ENCODE measurements at regions not wholly inside any gene's neighbourhood (a gene's known extent, or its start where the extent isn't known, plus 50 kb on each side); places are given as distances from the start of the nearest gene placed in this dataset.

GRCh38 chr6:74914888-74915287 lies 291.0 kb downstream of the COL12A1 start:
- no peak for TF ChIP-seq POLR2AphosphoS5 (IDR thresholded peaks at IDR 0.05; ENCODE audit: insufficient read depth in 1 of 2, low read depth in 1 of 2)
- TF ChIP-seq POLR2A (IDR thresholded peaks at IDR 0.05), result no peak
- TF ChIP-seq CTCF (IDR thresholded peaks at IDR 0.05), result no peak

GRCh38 chr6:74912234-74912633 lies 293.6 kb downstream of the COL12A1 start:
- intact Hi-C loops (cut with DNase I), result no loop called here
- Histone ChIP-seq H3K27ac (no peak overlapping the region), H3K9me3 (no peaks in the 10 kb centered on the region), H3K36me3 (no peaks in the 10 kb centered on the region), H3K4me3 (no peak overlapping the region), H3K27me3 (no peaks in the 10 kb centered on the region), H3K4me1 (no peaks in the 10 kb centered on the region)
- no peak for TF ChIP-seq POLR2A (IDR thresholded peaks at IDR 0.05)
- no peak for TF ChIP-seq CTCF (IDR thresholded peaks at IDR 0.05)
- TF ChIP-seq POLR2AphosphoS5 (IDR thresholded peaks at IDR 0.05; ENCODE audit: insufficient read depth in 1 of 2, low read depth in 1 of 2), result no peak
- DNase-seq (ENCODE audit: extremely low spot score in 2 of 2), result no peak

More at GRCh38 chr6:74914888-74915287, 291.0 kb downstream of the COL12A1 start:
- Histone ChIP-seq H3K27ac (no peak overlapping the region), H3K9me3 (no peaks in the 10 kb centered on the region), H3K36me3 (no peaks in the 10 kb centered on the region), H3K4me1 (no peaks in the 10 kb centered on the region), H3K27me3 (no peaks in the 10 kb centered on the region), H3K4me3 (no peak overlapping the region)
- DNase-seq (ENCODE audit: extremely low spot score in 2 of 2), result no peak
- intact Hi-C loops (cut with DNase I), result no loop called here

- DNase-seq (ENCODE audit: extremely low spot score in 2 of 2), result no peak
- intact Hi-C loops (cut with DNase I), result no loop called here
- no peak overlapping the region for H3K4me3 ChIP-seq
- no peaks in the 10 kb centered on the region for H3K4me1 ChIP-seq
- H3K9me3 ChIP-seq, result no peaks in the 10 kb centered on the region
- H3K36me3 ChIP-seq, result no peaks in the 10 kb centered on the region
- TF ChIP-seq CTCF (IDR thresholded peaks at IDR 0.05) (no peak), POLR2A (IDR thresholded peaks at IDR 0.05) (no peak), POLR2AphosphoS5 (IDR thresholded peaks at IDR 0.05; ENCODE audit: insufficient read depth in 1 of 2, low read depth in 1 of 2) (no peak)
- H3K27me3 ChIP-seq, result no peaks in the 10 kb centered on the region
- no peak overlapping the region for H3K27ac ChIP-seq
These were observed 303.0 kb downstream of the COL12A1 start for GRCh38 chr6:74902846-74903245.

GRCh38 chr6:74902089-74902488 lies 303.8 kb downstream of the COL12A1 start:
- no peak for TF ChIP-seq CTCF (IDR thresholded peaks at IDR 0.05)
- TF ChIP-seq POLR2AphosphoS5 (IDR thresholded peaks at IDR 0.05; ENCODE audit: insufficient read depth in 1 of 2, low read depth in 1 of 2), result no peak
- no peak for TF ChIP-seq POLR2A (IDR thresholded peaks at IDR 0.05)
- intact Hi-C loops (cut with DNase I), result no loop called here
- no peaks in the 10 kb centered on the region for H3K9me3 ChIP-seq
- H3K27ac ChIP-seq, result no peak overlapping the region
- no peaks in the 10 kb centered on the region for H3K4me1 ChIP-seq
- no peak overlapping the region for H3K4me3 ChIP-seq
- H3K27me3 ChIP-seq, result no peaks in the 10 kb centered on the region
- H3K36me3 ChIP-seq, result no peaks in the 10 kb centered on the region
- no peak for DNase-seq (ENCODE audit: extremely low spot score in 2 of 2)

GRCh38 chr6:74901576-74901975 lies 304.3 kb downstream of the COL12A1 start:
- Histone ChIP-seq H3K4me3 (no peak overlapping the region), H3K4me1 (no peaks in the 10 kb centered on the region), H3K27ac (no peak overlapping the region), H3K27me3 (no peaks in the 10 kb centered on the region), H3K9me3 (no peaks in the 10 kb centered on the region), H3K36me3 (no peaks in the 10 kb centered on the region)
- DNase-seq (ENCODE audit: extremely low spot score in 2 of 2), result no peak
- TF ChIP-seq POLR2A (IDR thresholded peaks at IDR 0.05) (no peak), CTCF (IDR thresholded peaks at IDR 0.05) (no peak), POLR2AphosphoS5 (IDR thresholded peaks at IDR 0.05; ENCODE audit: insufficient read depth in 1 of 2, low read depth in 1 of 2) (no peak)
- intact Hi-C loops (cut with DNase I), result no loop called here

All from vagina (tissue), 2 donors.